Lung microvascular endothelial cell (primary cell): ENCODE measurements at regions not wholly inside any gene's neighbourhood (a gene's known extent, or its start where the extent isn't known, plus 50 kb on each side); places are given as distances from the start of the nearest gene placed in this dataset.
A peak's percentile ranks its signal among the peaks of the same experiment; 100 is the strongest.
"Not testable (repeated sequence)": the region's sequence is repeated elsewhere in the genome, so short reads cannot be mapped to it uniquely, and the experiment has no call there.

ENCODE experiments used
- DNase-seq, 2 donors: peaks; one replicate each; pipeline versions ENCODE4 v3.0.0 to v3.0.0-alpha.2; 2010; ENCODE audit warnings: low read depth in 2 of 2

GRCh38 chrX:123788193-123788592, 55.3 kb upstream of the THOC2 start:
- DNase-seq = not testable (repeated sequence)

- DNase-seq = no peak
These were observed 55.9 kb upstream of the THOC2 start for GRCh38 chrX:123788744-123789143.

- DNase-seq = no peak
These were observed 62.1 kb upstream of the XIAP start for GRCh38 chrX:123797543-123798447.

DNA sequence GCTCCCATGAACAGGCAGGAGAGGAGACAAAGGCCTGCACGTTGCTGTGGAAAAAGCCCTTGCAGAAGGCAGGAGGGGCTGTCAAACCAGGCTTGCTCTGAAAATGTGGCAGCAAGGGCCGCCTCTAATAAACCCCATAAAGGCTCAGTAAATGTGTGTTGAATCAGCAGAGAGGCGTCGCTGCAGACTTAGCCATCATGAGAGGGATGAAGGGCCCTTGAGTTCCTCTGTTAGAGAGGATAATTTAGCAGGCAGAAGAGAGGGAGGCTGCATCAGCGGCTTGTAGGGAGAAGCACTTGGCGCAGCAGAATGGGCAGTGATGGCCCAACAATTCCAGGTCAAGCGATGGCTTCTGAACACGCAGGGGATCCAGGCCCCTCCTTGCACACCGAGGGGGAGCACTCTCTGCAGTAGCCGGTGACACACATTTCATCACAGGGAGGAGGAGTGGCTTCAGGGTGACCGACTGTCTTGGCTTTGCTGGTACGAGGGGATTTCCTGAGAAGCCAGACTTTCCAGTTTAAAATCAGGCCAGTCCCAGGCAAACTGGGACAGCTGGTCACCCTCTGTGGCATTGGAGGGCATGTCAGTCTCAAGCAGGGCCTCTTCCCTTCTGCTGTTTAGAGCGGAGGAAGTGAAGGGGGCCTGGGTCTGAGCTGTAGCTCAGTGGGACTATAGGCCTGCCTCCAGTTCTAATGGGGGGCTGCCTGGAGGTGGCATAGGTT, 61.0 kb upstream of the XIAP start:
- DNase-seq = not testable (repeated sequence)

DNA sequence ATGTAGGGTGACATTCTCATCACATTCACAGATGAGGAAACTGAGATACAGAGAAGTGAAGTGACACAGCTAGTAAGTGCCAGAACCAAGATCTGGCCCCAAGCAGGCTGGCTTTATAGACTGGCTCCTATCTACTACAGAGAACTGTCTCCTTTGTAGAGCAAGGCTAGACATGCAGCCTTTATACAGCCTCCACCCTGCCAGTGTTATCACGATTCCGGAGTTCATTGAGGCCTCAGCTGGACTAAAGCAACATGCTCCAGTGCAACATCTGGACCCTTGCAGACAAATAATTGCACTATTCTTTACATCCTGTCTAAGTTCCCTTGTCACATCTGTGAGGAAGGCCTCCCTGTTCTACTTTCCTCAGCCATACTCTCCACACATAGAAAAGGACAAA, 58.0 kb upstream of the XIAP start:
- no peak for DNase-seq

DNA sequence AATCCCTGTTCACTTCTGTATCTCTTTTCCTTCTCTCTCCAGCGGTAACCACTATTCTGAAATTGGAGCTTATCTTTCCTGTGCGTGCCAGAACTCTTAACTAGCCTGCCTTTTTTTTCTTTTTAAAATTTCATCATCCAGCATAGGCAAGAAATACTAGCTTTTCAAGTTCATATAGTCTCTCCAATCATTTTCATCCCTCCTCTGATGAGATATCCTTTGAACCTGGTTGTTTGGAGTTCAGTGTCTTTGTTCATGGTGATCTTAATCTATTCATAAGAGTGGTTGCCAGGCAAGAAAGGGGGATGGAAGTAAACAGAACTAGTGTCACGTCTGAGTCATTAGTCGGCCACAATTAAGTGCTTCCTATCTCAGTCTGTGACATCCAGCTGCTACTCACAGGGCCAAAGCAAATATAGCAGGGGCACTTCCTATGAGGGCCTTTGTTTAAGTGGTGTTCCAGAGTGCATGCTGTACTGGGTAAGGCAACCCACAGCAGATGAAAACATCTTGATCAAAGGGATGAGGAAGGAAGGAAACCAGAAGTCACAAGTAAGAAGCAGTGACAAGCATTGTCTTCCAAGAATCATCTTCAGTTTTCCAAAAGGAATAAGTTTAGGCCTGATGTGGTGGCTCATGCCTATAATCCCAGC, 56.4 kb upstream of the XIAP start:
- peak; percentile 86 to 92 for DNase-seq

- not testable (repeated sequence) for DNase-seq
These were observed 55.9 kb upstream of the XIAP start for GRCh38 chrX:123803984-123804365.

DNA sequence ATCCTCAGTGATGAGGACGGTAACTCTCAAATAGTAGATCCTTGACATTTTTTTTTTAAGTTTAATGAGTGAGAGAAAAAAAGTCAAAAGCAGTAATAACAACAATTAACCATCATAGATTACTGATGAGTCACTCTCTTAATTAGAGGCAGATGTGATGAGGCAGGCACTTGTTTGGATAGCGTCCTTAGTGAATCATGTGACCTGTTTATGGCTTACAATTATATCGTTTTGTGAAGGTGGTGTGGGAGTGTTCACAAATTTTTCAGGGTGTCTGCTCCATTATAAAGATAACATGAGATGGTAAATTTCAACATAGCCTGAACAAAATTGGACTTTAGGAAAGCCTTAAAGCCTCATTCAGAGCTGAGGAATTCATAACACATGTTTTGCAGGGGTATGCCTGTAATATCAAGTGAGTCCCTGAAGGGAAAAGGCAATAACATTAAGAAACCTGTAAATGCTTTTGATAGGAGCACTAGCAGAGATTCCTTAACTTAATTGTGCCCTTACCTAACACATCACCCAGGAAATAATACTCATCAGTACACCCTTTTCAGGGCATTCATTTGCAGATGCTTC, 51.9 kb upstream of the XIAP start:
- no peak for DNase-seq

GRCh38 chrX:123809854-123810375, 49.9 kb upstream of the XIAP start:
- no peak for DNase-seq
